MM.1S (cell line): ENCODE measurements at regions not wholly inside any gene's neighbourhood (a gene's known extent, or its start where the extent isn't known, plus 50 kb on each side); places are given as distances from the start of the nearest gene placed in this dataset.

Experiments
- DNase-seq: peaks from one replicate; pipeline ENCODE4 v3.0.0-alpha.2; 2015
- H2AFZ ChIP-seq: fragments of 300-600 bp; sonication (generic); 2 replicates; pipeline ENCODE4 v1.6.0; 2016; ENCODE audit warnings: antibody characterized with exemption, low read length
- H3F3A ChIP-seq: fragments of 300-600 bp; sonication (generic); 2 replicates; pipeline ENCODE4 v1.6.1; 2016; ENCODE audit warnings: mild to moderate bottlenecking, antibody characterized with exemption, low read length, moderate library complexity, mixed read lengths; ENCODE audit not compliant: insufficient read depth
- H3K27ac ChIP-seq: fragments of 300-600 bp; sonication (generic); 2 replicates; pipeline ENCODE4 v1.5.1; 2016; ENCODE audit warnings: mild to moderate bottlenecking, low read length
- H3K27me3 ChIP-seq: fragments of 300-600 bp; sonication (generic); replicated peaks from 2 replicates; pipeline ENCODE4 v1.6.0; 2016; ENCODE audit warnings: low read length; ENCODE audit not compliant: insufficient read depth
- H3K36me3 ChIP-seq: fragments of 300-600 bp; sonication (generic); replicated peaks from 2 replicates; pipeline ENCODE4 v1.6.1; 2016; ENCODE audit warnings: mild to moderate bottlenecking, low read length, mixed read lengths; ENCODE audit not compliant: insufficient read depth
- H3K4me1 ChIP-seq: fragments of 300-600 bp; sonication (generic); 2 replicates; pipeline ENCODE4 v1.6.1; 2016; ENCODE audit warnings: low read length, mixed read lengths
- H3K4me2 ChIP-seq: fragments of 300-600 bp; sonication (generic); 2 replicates; pipeline ENCODE4 v1.6.0; 2016; ENCODE audit warnings: low read depth, low read length
- H3K4me3 ChIP-seq: fragments of 300-600 bp; sonication (generic); 2 replicates; pipeline ENCODE4 v1.5.1; 2016; ENCODE audit warnings: low read length, mixed read lengths
- H3K79me2 ChIP-seq: fragments of 300-600 bp; sonication (generic); 2 replicates; pipeline ENCODE4 v1.6.1; 2016; ENCODE audit warnings: mixed run types, low read length, mixed read lengths
- H3K9ac ChIP-seq: fragments of 300-600 bp; sonication (generic); 2 replicates; pipeline ENCODE4 v1.6.1; 2016; ENCODE audit warnings: low read length, mixed read lengths
- H3K9me2 ChIP-seq: fragments of 300-600 bp; sonication (generic); replicated peaks from 2 replicates; pipeline ENCODE4 v1.6.1; 2016; ENCODE audit warnings: mild to moderate bottlenecking, low read length, mixed read lengths; ENCODE audit not compliant: insufficient read depth
- H3K9me3 ChIP-seq: fragments of 300-600 bp; sonication (generic); replicated peaks from 2 replicates; pipeline ENCODE4 v1.6.1; 2016; ENCODE audit warnings: mild to moderate bottlenecking, low read length, mixed read lengths; ENCODE audit not compliant: insufficient read depth
- H4K20me1 ChIP-seq: fragments of 300-600 bp; sonication (generic); 2 replicates; pipeline ENCODE4 v1.6.1; 2016; ENCODE audit warnings: mild to moderate bottlenecking, low read length, moderate library complexity, mixed read lengths; ENCODE audit not compliant: insufficient read depth
- EZH2 ChIP-seq: fragments of 300-600 bp; sonication (generic); optimal IDR thresholded peaks from 2 replicates; pipeline ENCODE3; 2017; ENCODE audit warnings: low read depth, mild to moderate bottlenecking, antibody characterized with exemption, low read length, mixed read lengths
- EZH2phosphoT487 ChIP-seq: fragments of 300-600 bp; sonication (generic); IDR thresholded peaks from 2 replicates; pipeline ENCODE4 v1.6.1; 2018; ENCODE audit warnings: antibody characterized with exemption, low read length
- TF ChIP-seq, protein P1 (sequence below): fragments of 300-600 bp; sonication (generic); IDR thresholded peaks from 2 replicates; pipeline ENCODE4 v1.5.1; 2016; ENCODE audit warnings: antibody characterized with exemption, low read length, mixed read lengths

DNA sequence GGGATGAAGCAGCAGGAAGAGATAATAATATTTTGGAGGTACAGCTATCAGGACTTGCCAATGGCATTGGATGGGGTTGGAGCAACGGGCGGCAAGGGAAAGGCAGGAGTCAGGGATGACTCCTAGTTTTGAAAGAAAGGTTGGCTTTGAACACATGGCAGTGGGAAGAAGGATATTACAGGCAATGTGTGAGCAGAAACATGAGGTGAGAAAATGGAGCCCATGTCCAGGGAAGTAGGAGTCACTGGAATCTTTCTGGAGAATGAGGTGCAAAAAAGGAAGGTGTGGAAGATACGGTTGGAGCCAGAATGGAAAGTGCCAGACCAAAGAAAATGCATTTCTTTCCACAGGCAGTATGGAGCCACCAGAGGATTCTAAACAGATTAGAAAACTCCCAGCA lies 288.5 kb upstream of the KAZN start:
- no peak overlapping the region for H3K9ac ChIP-seq
- no peak overlapping the region for H3K4me2 ChIP-seq
- H3K9me3 ChIP-seq: no peaks in the 10 kb centered on the region
- no peak overlapping the region for H2AFZ ChIP-seq
- no peaks in the 10 kb centered on the region for H3K27me3 ChIP-seq
- no peaks in the 10 kb centered on the region for H3K9me2 ChIP-seq
- TF ChIP-seq, protein P1, sequence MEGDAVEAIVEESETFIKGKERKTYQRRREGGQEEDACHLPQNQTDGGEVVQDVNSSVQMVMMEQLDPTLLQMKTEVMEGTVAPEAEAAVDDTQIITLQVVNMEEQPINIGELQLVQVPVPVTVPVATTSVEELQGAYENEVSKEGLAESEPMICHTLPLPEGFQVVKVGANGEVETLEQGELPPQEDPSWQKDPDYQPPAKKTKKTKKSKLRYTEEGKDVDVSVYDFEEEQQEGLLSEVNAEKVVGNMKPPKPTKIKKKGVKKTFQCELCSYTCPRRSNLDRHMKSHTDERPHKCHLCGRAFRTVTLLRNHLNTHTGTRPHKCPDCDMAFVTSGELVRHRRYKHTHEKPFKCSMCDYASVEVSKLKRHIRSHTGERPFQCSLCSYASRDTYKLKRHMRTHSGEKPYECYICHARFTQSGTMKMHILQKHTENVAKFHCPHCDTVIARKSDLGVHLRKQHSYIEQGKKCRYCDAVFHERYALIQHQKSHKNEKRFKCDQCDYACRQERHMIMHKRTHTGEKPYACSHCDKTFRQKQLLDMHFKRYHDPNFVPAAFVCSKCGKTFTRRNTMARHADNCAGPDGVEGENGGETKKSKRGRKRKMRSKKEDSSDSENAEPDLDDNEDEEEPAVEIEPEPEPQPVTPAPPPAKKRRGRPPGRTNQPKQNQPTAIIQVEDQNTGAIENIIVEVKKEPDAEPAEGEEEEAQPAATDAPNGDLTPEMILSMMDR: no peak
- TF ChIP-seq EZH2phosphoT487 (no peak), EZH2 (no peak)
- H3K79me2 ChIP-seq: no peaks in the 10 kb centered on the region
- no peak for DNase-seq
- H3K36me3 ChIP-seq: no peaks in the 10 kb centered on the region
- no peaks in the 10 kb centered on the region for H4K20me1 ChIP-seq
- no peak overlapping the region for H3K27ac ChIP-seq
- H3K4me3 ChIP-seq: no peak overlapping the region
- no peaks in the 10 kb centered on the region for H3F3A ChIP-seq
- H3K4me1 ChIP-seq: peaks cover 9% of the 10 kb centered on the region

DNA sequence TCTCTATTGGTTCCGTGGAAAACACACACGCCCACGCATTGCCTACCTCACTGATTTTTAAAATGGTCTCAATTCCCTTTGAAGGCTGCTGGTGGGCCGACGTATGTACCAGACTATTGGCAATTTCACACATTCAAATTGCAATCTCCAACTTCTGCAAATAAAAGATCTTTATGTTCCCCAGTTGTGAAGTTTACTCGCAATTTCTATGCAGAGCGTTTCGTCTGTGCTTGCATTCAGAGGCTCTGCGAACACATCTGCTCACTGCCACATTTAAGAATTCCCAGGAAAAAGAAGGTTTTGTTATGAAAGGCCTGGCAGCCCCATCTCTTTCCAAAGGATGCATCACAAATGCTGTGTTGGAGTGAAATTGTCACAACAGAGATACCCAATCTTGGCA lies 288.0 kb upstream of the KAZN start:
- H2AFZ ChIP-seq: no peak overlapping the region
- TF ChIP-seq EZH2: no peak
- TF ChIP-seq, protein P1: no peak
- TF ChIP-seq EZH2phosphoT487: no peak
- H3F3A ChIP-seq: no peaks in the 10 kb centered on the region

DNA sequence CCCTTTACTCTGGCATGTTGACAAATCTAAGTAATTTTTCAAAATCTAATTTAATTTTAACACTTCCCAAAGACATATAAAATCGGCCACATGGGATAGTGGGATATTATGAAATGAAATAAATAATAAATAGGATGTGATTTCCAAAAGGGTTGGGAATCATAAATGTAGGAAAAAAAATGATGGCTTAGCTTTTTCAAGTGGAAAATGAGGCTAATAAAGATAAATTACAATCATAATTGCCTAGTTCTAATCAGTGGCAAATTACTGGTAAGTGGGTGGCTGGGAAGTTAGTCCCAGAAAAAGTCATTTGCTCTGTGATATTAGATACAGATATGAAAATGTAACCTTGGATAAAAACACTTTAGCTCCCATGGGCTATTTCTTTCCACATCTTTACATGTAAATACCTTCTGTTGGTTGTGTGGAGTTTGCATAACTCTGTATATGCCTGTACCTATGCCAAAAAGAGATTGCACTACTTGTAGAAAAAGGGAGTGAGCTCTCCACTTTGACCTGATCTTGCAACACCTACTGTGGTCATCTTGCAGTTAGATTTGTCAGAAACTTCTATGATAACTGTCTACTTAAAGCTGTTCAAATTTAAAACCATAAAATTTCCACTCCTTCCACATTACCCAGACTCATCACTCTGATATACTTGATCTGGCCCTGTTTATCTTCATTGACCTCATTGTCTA lies 284.6 kb upstream of the KAZN start:
- Histone ChIP-seq H3K27me3 (no peaks in the 10 kb centered on the region), H3K4me1 (no peaks in the 10 kb centered on the region), H3K9me3 (no peaks in the 10 kb centered on the region), H3K4me2 (no peak overlapping the region), H4K20me1 (no peaks in the 10 kb centered on the region), H3K79me2 (no peaks in the 10 kb centered on the region), H3K27ac (no peak overlapping the region), H3K9me2 (no peaks in the 10 kb centered on the region), H3F3A (no peaks in the 10 kb centered on the region), H3K9ac (no peak overlapping the region), H2AFZ (no peak overlapping the region), H3K4me3 (no peak overlapping the region), H3K36me3 (no peaks in the 10 kb centered on the region)
- TF ChIP-seq EZH2phosphoT487 (no peak), EZH2 (no peak)
- TF ChIP-seq, protein P1: no peak
- DNase-seq: no peak

More for the DNA sequence above, 288.0 kb upstream of the KAZN start:
- Histone ChIP-seq H3K4me2 (no peak overlapping the region), H3K4me1 (peaks cover 9% of the 10 kb centered on the region), H4K20me1 (no peaks in the 10 kb centered on the region), H3K9me3 (no peaks in the 10 kb centered on the region), H3K79me2 (no peaks in the 10 kb centered on the region), H3K9ac (no peak overlapping the region), H3K9me2 (no peaks in the 10 kb centered on the region), H3K27me3 (no peaks in the 10 kb centered on the region), H3K4me3 (no peak overlapping the region), H3K36me3 (no peaks in the 10 kb centered on the region), H3K27ac (no peak overlapping the region)
- no peak for DNase-seq
